Neuronal stem cell (in vitro differentiated cells): ENCODE measurements at regions not wholly inside any gene's neighbourhood (a gene's known extent, or its start where the extent isn't known, plus 50 kb on each side); places are given as distances from the start of the nearest gene placed in this dataset.
"Not testable (repeated sequence)": the region's sequence is repeated elsewhere in the genome, so short reads cannot be mapped to it uniquely, and the experiment has no call there.

Source experiments
- DNase-seq: peaks from one replicate; pipeline ENCODE4 v3.0.0-alpha.2; 2013; ENCODE audit warnings: low spot score
- H2AFZ ChIP-seq: one replicate; pipeline ENCODE4 v1.6.1; 2013; ENCODE audit warnings: mild to moderate bottlenecking, low read length, inconsistent platforms
- H2AK5ac ChIP-seq: 2 replicates; pipeline ENCODE4 v1.6.1; 2013; ENCODE audit warnings: low read depth, mild to moderate bottlenecking, inconsistent platforms, low read length, moderate library complexity, mixed read lengths
- H2BK120ac ChIP-seq: 2 replicates; pipeline ENCODE4 v1.6.1; 2013; ENCODE audit warnings: low read depth, mild to moderate bottlenecking, inconsistent platforms, low read length, moderate library complexity, mixed read lengths
- H2BK12ac ChIP-seq: one replicate; pipeline ENCODE4 v1.6.1; 2013; ENCODE audit warnings: low read length, inconsistent platforms
- H2BK15ac ChIP-seq: 2 replicates; pipeline ENCODE4 v1.6.1; 2013; ENCODE audit warnings: mild to moderate bottlenecking, low read length, inconsistent platforms, mixed read lengths
- H2BK5ac ChIP-seq: one replicate; pipeline ENCODE4 v1.6.1; 2013; ENCODE audit warnings: inconsistent platforms, mild to moderate bottlenecking, low read length, moderate library complexity
- H3K14ac ChIP-seq: one replicate; pipeline ENCODE4 v1.6.1; 2013; ENCODE audit warnings: low read length, inconsistent platforms
- H3K18ac ChIP-seq: 2 replicates; pipeline ENCODE4 v1.6.1; 2013; ENCODE audit warnings: low read length, inconsistent platforms
- H3K23ac ChIP-seq: 2 replicates; pipeline ENCODE4 v1.6.1; 2013; ENCODE audit warnings: low read depth, mild to moderate bottlenecking, mixed read lengths, low read length, inconsistent platforms; ENCODE audit not compliant: poor library complexity
- H3K27ac ChIP-seq: replicated peaks from 3 replicates; pipeline ENCODE4 v1.5.1; 2013; ENCODE audit warnings: low read length, inconsistent platforms
- H3K27me3 ChIP-seq, 3 experiments: 2 replicates each; pipeline ENCODE4 v1.6.1; 2013; ENCODE audit warnings: low read length in 3 of 3, mild to moderate bottlenecking in 2 of 3, inconsistent platforms in 1 of 3, low read depth in 1 of 3, mixed read lengths in 1 of 3, moderate library complexity in 1 of 3; ENCODE audit not compliant: control insufficient read depth in 3 of 3, insufficient read depth in 3 of 3
- H3K36me3 ChIP-seq, 2 donors: replicated peaks in 1 of 2; 2 replicates each; pipeline ENCODE4 v1.6.1; 2013; ENCODE audit warnings: low read length in 2 of 2; ENCODE audit not compliant: control insufficient read depth in 2 of 2, insufficient read depth in 2 of 2
- H3K4ac ChIP-seq: 2 replicates; pipeline ENCODE4 v1.6.1; 2013; ENCODE audit warnings: inconsistent platforms, mild to moderate bottlenecking, low read length, moderate library complexity
- H3K4me1 ChIP-seq, 2 donors: 1 replicate in 1 of 2; 2 replicates in 1 of 2; pipeline ENCODE4 v1.6.1; 2013; ENCODE audit warnings: low read length in 2 of 2, low read depth in 1 of 2; ENCODE audit not compliant: control insufficient read depth in 2 of 2, insufficient read depth in 1 of 2
- H3K4me2 ChIP-seq: one replicate; pipeline ENCODE4 v1.6.1; 2013; ENCODE audit warnings: mild to moderate bottlenecking, low read length, inconsistent platforms; ENCODE audit not compliant: insufficient read depth, poor library complexity, severe bottlenecking
- H3K4me3 ChIP-seq, 2 donors: 2 replicates each; pipeline ENCODE4 v1.5.1; 2013; ENCODE audit warnings: low read length in 2 of 2, mild to moderate bottlenecking in 2 of 2, inconsistent platforms in 1 of 2, moderate library complexity in 1 of 2
- H3K79me1 ChIP-seq: one replicate; pipeline ENCODE4 v1.6.1; 2013; ENCODE audit warnings: low read depth, mild to moderate bottlenecking, inconsistent platforms, low read length, moderate library complexity
- H3K9ac ChIP-seq: one replicate; pipeline ENCODE4 v1.6.1; 2013; ENCODE audit warnings: mild to moderate bottlenecking, low read depth, low read length, inconsistent platforms; ENCODE audit not compliant: poor library complexity
- H3K9me3 ChIP-seq, 2 donors: replicated peaks in 1 of 2; 2 replicates each; pipeline versions ENCODE3 to v1.6.1; 2013; ENCODE audit warnings: low read length in 2 of 2, mild to moderate bottlenecking in 2 of 2, inconsistent platforms in 1 of 2, low read depth in 1 of 2, mixed read lengths in 1 of 2, moderate library complexity in 1 of 2; ENCODE audit not compliant: control insufficient read depth in 2 of 2, insufficient read depth in 1 of 2
- H4K8ac ChIP-seq: one replicate; pipeline ENCODE4 v1.6.1; 2013; ENCODE audit warnings: low read depth, mild to moderate bottlenecking, inconsistent platforms, low read length, moderate library complexity
- H4K91ac ChIP-seq: one replicate; pipeline ENCODE4 v1.6.1; 2013; ENCODE audit warnings: low read length, low read depth, mild to moderate bottlenecking, inconsistent platforms; ENCODE audit not compliant: poor library complexity
- WGBS, 2 donors: extraction: QIAGEN DNeasy Blood & Tissue Kit; methylation state at CpG; one replicate each; pipeline ENCODE4 v1.1.7; 2013; ENCODE audit warnings: missing lambda C conversion rate in 2 of 2, mixed read lengths in 1 of 2; ENCODE audit not compliant: insufficient read length in 2 of 2, insufficient replicate concordance in 1 of 2; ENCODE audit errors: extremely low coverage in 2 of 2; 5-methylcytosine and 5-hydroxymethylcytosine counted together

DNA sequence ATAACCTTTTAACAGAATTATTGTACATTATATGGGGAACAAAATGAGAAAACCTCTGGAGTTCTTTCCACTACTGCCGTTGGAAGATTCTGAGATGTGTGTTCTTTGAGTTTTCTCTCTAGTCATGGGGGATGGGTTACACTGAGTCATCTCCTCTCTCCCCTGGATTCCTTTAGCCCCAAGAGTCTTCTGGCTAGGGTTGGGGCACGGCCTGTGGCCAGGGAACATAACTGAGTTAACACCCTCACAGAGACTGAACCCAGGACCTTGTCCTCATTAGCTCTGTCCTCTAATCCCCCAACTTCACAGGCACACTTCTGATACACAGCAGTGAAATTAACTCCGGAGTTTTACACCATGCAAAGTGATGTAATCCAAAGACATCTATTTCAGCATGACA is 142.3 kb upstream of the F9 start:
- Histone ChIP-seq H2BK120ac (no peak overlapping the region), H3K23ac (no peak overlapping the region), H3K4me1 (no peaks in the 10 kb centered on the region), H3K79me1 (no peaks in the 10 kb centered on the region), H2AFZ (no peak overlapping the region), H2BK12ac (no peak overlapping the region), H3K4ac (no peak overlapping the region), H2BK5ac (no peak overlapping the region), H4K8ac (no peak overlapping the region), H2BK15ac (no peak overlapping the region), H3K9me3 (no peaks in the 10 kb centered on the region), H3K27me3 (no peaks in the 10 kb centered on the region), H3K36me3 (no peaks in the 10 kb centered on the region), H3K4me2 (no peak overlapping the region), H3K14ac (no peak overlapping the region), H2AK5ac (no peak overlapping the region), H4K91ac (no peak overlapping the region), H3K9ac (no peak overlapping the region), H3K27ac (no peak overlapping the region), H3K18ac (no peak overlapping the region), H3K4me3 (no peak overlapping the region)
- no peak for DNase-seq
- no CpG with 5 or more reads among the region's 3 CpGs for WGBS, 2 donors

DNA sequence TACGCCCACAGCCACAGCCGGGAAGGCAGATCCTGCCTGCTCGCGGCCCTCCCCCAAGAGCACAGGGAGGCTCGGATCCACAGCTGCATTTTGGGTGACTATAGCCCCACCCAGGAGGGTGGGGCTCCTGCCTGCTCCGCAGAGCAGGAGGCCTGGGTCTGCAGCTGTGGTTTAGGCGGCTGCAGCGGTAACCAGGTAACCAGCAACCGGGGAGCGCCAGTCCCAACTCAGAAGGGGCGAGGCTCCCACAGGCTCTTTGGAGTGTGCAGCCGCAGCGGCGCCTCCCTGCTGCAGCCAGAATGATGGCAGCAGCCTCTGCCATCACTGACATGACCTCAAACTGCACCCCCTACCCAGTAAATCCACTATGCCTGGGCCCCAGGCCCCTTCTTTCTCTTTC is 148.0 kb upstream of the F9 start:
- WGBS, 2 donors, result no CpG with 5 or more reads among the region's 14 CpGs
- no peak overlapping the region for H2BK12ac ChIP-seq
- H3K9ac ChIP-seq, result no peak overlapping the region
- no peak overlapping the region for H2AFZ ChIP-seq
- no peak overlapping the region for H3K4ac ChIP-seq
- no peak overlapping the region for H4K91ac ChIP-seq
- H3K79me1 ChIP-seq, result no peaks in the 10 kb centered on the region
- H3K9me3 ChIP-seq, result no peaks in the 10 kb centered on the region
- no peak overlapping the region for H3K27ac ChIP-seq
- H2BK120ac ChIP-seq, result no peak overlapping the region
- no peak overlapping the region for H2BK15ac ChIP-seq
- H3K4me2 ChIP-seq, result no peak overlapping the region
- no peak overlapping the region for H2BK5ac ChIP-seq
- no peaks in the 10 kb centered on the region for H3K4me1 ChIP-seq
- H4K8ac ChIP-seq, result no peak overlapping the region
- H3K36me3 ChIP-seq, result no peaks in the 10 kb centered on the region
- no peaks in the 10 kb centered on the region for H3K27me3 ChIP-seq
- no peak overlapping the region for H2AK5ac ChIP-seq
- DNase-seq, result no peak
- H3K23ac ChIP-seq, result no peak overlapping the region
- no peak overlapping the region for H3K18ac ChIP-seq
- H3K4me3 ChIP-seq, result no peak overlapping the region
- no peak overlapping the region for H3K14ac ChIP-seq

DNA sequence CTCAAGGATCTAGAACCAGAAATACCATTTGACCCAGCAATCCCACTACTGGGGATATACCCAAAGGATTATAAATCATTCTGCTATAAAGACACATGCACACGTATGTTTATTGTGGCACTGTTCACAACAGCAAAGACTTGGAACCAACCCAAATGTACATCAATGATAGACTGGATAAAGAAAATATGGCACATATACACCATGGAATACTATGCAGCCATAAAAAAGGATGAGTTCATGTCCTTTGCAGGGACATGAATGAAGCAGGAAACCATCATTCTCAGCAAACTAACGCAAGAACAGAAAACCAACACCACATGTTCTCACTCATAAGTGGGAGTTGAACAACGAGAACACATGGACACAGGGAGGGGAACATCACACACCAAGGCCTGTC is 154.0 kb upstream of the F9 start:
- not testable (repeated sequence) for H2BK12ac ChIP-seq, H3K23ac ChIP-seq, H3K4me1 ChIP-seq, H3K79me1 ChIP-seq, H3K9me3 ChIP-seq, H4K91ac ChIP-seq, H3K4me2 ChIP-seq, H3K4me3 ChIP-seq, H3K4ac ChIP-seq, H3K9ac ChIP-seq, H3K27me3 ChIP-seq, H3K18ac ChIP-seq, H2AFZ ChIP-seq, H2BK5ac ChIP-seq, H4K8ac ChIP-seq, H2BK120ac ChIP-seq, H3K36me3 ChIP-seq, DNase-seq, H3K27ac ChIP-seq, H3K14ac ChIP-seq, H2AK5ac ChIP-seq, H2BK15ac ChIP-seq
- no CpG with 5 or more reads among the region's 3 CpGs for WGBS, 2 donors

DNA sequence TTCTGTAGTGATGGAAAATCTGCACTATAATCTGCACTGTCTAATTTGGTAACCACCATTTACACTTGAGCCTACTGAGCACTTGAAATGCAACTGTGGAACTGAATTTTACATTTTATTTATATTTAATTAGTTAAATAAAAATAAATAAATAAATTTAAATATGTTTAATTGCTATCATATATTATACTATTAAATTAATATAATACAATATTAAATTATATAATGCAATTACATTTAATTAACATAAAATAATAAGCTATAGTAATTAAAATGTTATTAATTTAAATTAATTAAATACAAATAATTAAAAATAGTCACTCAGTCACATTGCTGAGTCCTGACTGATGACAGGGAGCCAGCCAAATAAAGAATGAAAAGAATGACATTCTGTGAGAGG is 170.2 kb upstream of the F9 start:
- H3K4me3 ChIP-seq, result no peak overlapping the region
- no peak overlapping the region for H3K27ac ChIP-seq
- H2AFZ ChIP-seq, result no peak overlapping the region

More for the DNA sequence above, 170.2 kb upstream of the F9 start:
- Histone ChIP-seq H3K9ac (no peak overlapping the region), H3K23ac (no peak overlapping the region), H3K27me3 (peaks cover 0 to 6% (median 0%) of the 10 kb centered on the region in 3 experiments), H3K4me1 (no peaks in the 10 kb centered on the region), H3K9me3 (no peaks in the 10 kb centered on the region), H3K4ac (no peak overlapping the region), H2BK15ac (no peak overlapping the region), H3K18ac (no peak overlapping the region), H2BK12ac (no peak overlapping the region), H2AK5ac (no peak overlapping the region), H3K79me1 (no peaks in the 10 kb centered on the region), H3K4me2 (no peak overlapping the region), H4K8ac (no peak overlapping the region), H3K36me3 (no peaks in the 10 kb centered on the region), H2BK120ac (no peak overlapping the region), H2BK5ac (no peak overlapping the region), H3K14ac (no peak overlapping the region), H4K91ac (no peak overlapping the region)
- no peak for DNase-seq
